Osteocyte (in vitro differentiated cells): ENCODE measurements at regions not wholly inside any gene's neighbourhood (a gene's known extent, or its start where the extent isn't known, plus 50 kb on each side); places are given as distances from the start of the nearest gene placed in this dataset.

Source experiments
- DNase-seq: peaks from one replicate; pipeline ENCODE4 v3.0.0; 2021; ENCODE audit warnings: mixed read lengths; ENCODE audit not compliant: unreplicated experiment; ENCODE audit errors: extremely low spot score
- H3K27ac Mint-ChIP-seq: one replicate; pipeline ENCODE4 v1.8.0; 2021; ENCODE audit warnings: mild to moderate bottlenecking, mixed read lengths; ENCODE audit not compliant: unreplicated experiment
- H3K27me3 Mint-ChIP-seq: one replicate; pipeline ENCODE4 v1.8.0; 2021; ENCODE audit warnings: mixed read lengths; ENCODE audit not compliant: unreplicated experiment
- H3K36me3 Mint-ChIP-seq: one replicate; pipeline ENCODE4 v1.8.0; 2021; ENCODE audit warnings: mixed read lengths; ENCODE audit not compliant: unreplicated experiment
- H3K4me1 Mint-ChIP-seq: one replicate; pipeline ENCODE4 v1.8.0; 2021; ENCODE audit warnings: mixed read lengths; ENCODE audit not compliant: unreplicated experiment
- H3K4me3 Mint-ChIP-seq: one replicate; pipeline ENCODE4 v1.8.0; 2021; ENCODE audit warnings: mild to moderate bottlenecking, moderate library complexity, mixed read lengths; ENCODE audit not compliant: unreplicated experiment
- H3K9me3 Mint-ChIP-seq: one replicate; pipeline ENCODE4 v1.8.0; 2021; ENCODE audit warnings: mixed read lengths; ENCODE audit not compliant: unreplicated experiment
- TF ChIP-seq, protein P1 (sequence below): fragments of 200-600 bp; sonication (generic); IDR thresholded peaks from 2 replicates; pipeline ENCODE4 v1.5.0; 2021; ENCODE audit warnings: antibody characterized with exemption, mild to moderate bottlenecking, moderate library complexity

DNA sequence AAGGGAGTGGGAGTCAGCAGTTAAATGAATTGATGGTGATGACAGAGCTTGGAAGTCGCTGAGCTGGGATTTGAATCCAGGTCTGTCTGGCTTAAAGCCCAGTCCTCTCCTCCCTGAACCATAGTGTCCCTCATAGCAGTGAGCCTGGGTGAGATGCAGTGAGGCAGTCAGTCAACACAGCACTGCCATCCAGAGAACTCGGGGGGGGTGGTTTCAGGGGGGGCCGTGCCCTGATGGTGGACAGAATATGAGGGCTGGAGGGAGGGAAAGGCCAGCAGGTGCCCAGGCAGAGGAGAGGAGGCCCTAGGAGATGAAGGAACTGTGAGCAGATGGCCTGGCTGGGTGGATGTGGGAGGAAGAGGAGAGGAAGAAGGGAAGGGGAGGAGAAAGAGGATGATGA lies 405.6 kb downstream of the PTPRU start:
- Mint-ChIP-seq H3K4me3 (no peak overlapping the region), H3K9me3 (no peaks in the 10 kb centered on the region), H3K27me3 (no peaks in the 10 kb centered on the region), H3K36me3 (no peaks in the 10 kb centered on the region), H3K27ac (no peak overlapping the region), H3K4me1 (peaks cover 8% of the 10 kb centered on the region)
- TF ChIP-seq, protein P1, sequence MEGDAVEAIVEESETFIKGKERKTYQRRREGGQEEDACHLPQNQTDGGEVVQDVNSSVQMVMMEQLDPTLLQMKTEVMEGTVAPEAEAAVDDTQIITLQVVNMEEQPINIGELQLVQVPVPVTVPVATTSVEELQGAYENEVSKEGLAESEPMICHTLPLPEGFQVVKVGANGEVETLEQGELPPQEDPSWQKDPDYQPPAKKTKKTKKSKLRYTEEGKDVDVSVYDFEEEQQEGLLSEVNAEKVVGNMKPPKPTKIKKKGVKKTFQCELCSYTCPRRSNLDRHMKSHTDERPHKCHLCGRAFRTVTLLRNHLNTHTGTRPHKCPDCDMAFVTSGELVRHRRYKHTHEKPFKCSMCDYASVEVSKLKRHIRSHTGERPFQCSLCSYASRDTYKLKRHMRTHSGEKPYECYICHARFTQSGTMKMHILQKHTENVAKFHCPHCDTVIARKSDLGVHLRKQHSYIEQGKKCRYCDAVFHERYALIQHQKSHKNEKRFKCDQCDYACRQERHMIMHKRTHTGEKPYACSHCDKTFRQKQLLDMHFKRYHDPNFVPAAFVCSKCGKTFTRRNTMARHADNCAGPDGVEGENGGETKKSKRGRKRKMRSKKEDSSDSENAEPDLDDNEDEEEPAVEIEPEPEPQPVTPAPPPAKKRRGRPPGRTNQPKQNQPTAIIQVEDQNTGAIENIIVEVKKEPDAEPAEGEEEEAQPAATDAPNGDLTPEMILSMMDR: no peak
- peak; percentile 38 for DNase-seq

DNA sequence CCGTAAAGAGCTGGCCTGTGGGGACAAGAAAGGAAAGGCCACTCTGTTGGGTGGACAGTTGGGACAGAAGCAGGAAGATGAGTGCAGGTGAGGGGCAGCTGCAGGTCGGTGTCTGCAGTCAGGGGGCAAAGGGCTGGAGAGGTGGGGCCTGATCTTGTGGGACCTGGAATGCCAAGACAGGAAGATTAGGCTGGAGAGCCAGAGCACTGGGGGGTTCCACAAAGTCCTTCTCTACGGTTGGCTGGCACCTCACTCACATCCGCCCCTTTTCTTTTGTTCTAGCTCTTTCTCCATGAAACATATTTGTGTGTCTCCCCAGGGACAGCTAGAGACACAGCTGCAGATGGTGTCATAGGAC lies 404.1 kb downstream of the PTPRU start:
- no peak overlapping the region for H3K4me3 Mint-ChIP-seq
- H3K27ac Mint-ChIP-seq: no peak overlapping the region
- H3K4me1 Mint-ChIP-seq: peaks cover 8% of the 10 kb centered on the region
- no peaks in the 10 kb centered on the region for H3K9me3 Mint-ChIP-seq
- no peaks in the 10 kb centered on the region for H3K36me3 Mint-ChIP-seq
- H3K27me3 Mint-ChIP-seq: no peaks in the 10 kb centered on the region
- DNase-seq: no peak
- TF ChIP-seq, protein P1: no peak

DNA sequence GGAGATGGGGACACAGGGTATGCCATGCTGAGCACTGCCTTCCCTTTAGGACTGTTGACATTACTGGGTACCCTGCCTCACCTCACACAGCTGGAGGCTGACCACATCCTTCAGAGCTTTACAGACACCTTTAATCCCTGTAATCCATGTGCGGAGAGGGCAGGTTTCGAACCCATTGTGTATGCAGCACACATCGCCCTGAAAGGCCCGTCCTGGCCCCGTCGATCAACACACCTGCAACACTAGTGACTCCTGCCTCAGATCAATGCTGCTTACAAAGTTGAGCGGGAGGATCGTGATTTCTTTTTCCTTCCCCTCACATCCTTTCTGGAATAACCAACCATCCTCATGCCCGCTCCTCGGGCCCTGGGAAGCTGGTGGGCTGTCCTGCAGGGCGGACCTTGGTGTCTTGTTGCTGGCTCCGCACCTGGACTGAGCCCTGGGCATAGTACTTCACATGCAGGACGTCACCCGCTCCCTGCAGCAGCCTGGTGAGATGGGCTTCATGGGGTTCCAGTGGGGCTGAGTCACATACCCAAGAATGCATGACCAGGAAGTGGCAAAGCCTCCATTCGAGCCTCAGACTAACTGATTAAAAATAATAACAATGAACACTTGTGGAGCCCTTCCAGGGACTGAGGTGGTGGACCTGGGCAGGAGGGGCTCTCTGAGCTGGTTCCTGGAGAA lies 403.6 kb downstream of the PTPRU start:
- no peaks in the 10 kb centered on the region for H3K27me3 Mint-ChIP-seq
- H3K4me3 Mint-ChIP-seq: no peak overlapping the region
- H3K4me1 Mint-ChIP-seq: peaks cover 8% of the 10 kb centered on the region
- TF ChIP-seq, protein P1: no peak
- no peaks in the 10 kb centered on the region for H3K9me3 Mint-ChIP-seq
- H3K27ac Mint-ChIP-seq: no peak overlapping the region
- DNase-seq: peak; percentile 72
- H3K36me3 Mint-ChIP-seq: no peaks in the 10 kb centered on the region

DNA sequence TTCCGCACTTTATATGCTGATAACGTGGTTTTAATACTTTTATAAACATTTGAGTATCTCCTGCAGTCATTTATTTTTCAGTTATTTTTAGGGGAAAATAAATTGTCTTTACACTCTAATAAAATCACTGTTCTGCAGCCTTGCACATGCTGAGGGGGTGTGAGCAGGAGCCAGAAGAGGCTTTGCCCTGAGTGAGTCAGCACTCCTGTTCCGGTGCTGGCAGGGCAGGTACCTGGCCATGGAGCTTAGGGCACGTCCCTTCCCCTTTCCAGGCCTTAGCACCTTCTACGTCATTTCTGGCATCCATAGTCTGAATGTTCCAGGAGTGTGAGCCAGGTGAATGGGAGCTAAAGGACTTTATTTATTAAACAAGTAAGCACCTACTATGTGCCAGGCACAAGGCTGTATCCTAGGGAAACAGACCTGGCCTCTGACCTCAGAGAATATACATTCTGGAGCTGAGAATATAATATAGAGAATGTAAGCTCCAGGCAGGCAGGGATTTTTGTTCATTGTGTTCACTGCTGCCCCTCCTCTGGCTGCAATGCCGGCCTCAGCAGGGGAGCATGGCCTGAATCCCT lies 402.9 kb downstream of the PTPRU start:
- H3K4me1 Mint-ChIP-seq: peaks cover 8% of the 10 kb centered on the region
- H3K36me3 Mint-ChIP-seq: no peaks in the 10 kb centered on the region
- no peaks in the 10 kb centered on the region for H3K9me3 Mint-ChIP-seq
- DNase-seq: peak; percentile 25
- no peak overlapping the region for H3K27ac Mint-ChIP-seq
- no peak overlapping the region for H3K4me3 Mint-ChIP-seq
- TF ChIP-seq, protein P1: no peak
- H3K27me3 Mint-ChIP-seq: no peaks in the 10 kb centered on the region

DNA sequence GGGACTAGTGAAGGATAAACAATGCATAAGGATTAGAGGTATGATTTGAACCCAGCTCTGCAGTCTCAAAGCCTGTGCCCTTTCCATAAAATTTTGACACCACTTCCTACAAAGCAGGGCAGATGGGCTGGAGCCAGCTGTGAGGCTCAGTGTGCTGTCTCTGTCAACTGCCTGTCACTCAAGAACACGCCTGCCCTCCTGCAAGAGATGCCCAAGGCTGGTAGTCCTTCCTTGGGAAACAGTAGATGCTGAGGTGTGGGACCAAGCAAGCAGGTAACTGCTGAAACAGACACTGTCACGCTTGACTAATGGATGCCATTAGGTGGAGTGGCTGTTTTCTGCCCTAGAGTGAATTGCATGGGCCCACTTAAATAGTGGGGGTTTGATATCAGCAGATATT lies 402.0 kb downstream of the PTPRU start:
- H3K4me1 Mint-ChIP-seq: peaks cover 16% of the 10 kb centered on the region
- peak; percentile 64 for DNase-seq
- no peaks in the 10 kb centered on the region for H3K27me3 Mint-ChIP-seq
- H3K27ac Mint-ChIP-seq: no peak overlapping the region
- H3K9me3 Mint-ChIP-seq: no peaks in the 10 kb centered on the region
- TF ChIP-seq, protein P1: no peak
- H3K4me3 Mint-ChIP-seq: no peak overlapping the region
- no peaks in the 10 kb centered on the region for H3K36me3 Mint-ChIP-seq
